Stimulated activated CD4-positive, alpha-beta T cell treated with anti-CD3 and anti-CD28 coated beads, TNF-alpha, amount 100 ng/mL, for 24 hours (primary cell): ENCODE measurements at regions not wholly inside any gene's neighbourhood (a gene's known extent, or its start where the extent isn't known, plus 50 kb on each side); places are given as distances from the start of the nearest gene placed in this dataset.
A peak's percentile ranks its signal among the peaks of the same experiment; 100 is the strongest.

Experiments
- DNase-seq, 3 experiments: peaks; one replicate each; pipeline ENCODE4 v3.0.0-alpha.2; 2020; ENCODE audit warnings: low read depth in 3 of 3

- no peak for DNase-seq
These were observed 111.9 kb upstream of the CALN1 start for GRCh38 chr7:72524037-72524436.

DNA sequence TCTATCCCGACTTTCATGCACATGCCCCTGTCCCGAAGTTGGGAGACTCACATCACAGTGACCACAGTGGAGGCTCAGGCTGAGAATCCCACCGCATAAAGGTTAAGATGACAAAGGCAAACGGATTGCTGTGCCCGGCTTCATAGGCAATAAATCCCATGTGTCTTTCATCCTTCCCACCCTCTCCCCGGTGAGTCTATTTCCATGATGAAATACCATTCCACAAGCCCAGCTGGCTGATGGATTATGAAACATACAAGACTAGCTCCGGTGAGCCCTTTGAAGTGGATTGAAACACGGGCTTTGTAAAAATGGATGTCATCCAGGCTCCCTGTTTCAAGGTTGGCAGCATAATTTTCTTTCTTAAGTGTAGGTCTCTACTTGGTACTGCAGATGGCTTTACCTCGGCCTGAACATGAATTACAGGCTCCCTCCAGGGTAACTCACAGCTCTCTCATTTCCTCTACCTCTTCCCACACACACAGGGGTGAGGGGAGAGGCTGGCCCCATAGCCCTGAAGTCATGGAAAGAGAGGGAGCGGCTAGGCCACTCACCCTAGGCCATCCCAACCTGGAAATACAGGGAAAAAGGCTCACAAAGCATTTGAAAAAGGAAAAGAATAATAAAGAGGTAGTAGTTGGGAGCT is 92.0 kb upstream of the CALN1 start:
- no peak for DNase-seq

GRCh38 chr7:72503644-72504043 is 91.5 kb upstream of the CALN1 start:
- DNase-seq, result no peak

- DNase-seq, result no peak
These were observed 82.7 kb upstream of the CALN1 start for GRCh38 chr7:72494807-72495206.

GRCh38 chr7:72493850-72494661 is 81.9 kb upstream of the CALN1 start:
- peak; percentile 15 to 42 (median 17) for DNase-seq

DNA sequence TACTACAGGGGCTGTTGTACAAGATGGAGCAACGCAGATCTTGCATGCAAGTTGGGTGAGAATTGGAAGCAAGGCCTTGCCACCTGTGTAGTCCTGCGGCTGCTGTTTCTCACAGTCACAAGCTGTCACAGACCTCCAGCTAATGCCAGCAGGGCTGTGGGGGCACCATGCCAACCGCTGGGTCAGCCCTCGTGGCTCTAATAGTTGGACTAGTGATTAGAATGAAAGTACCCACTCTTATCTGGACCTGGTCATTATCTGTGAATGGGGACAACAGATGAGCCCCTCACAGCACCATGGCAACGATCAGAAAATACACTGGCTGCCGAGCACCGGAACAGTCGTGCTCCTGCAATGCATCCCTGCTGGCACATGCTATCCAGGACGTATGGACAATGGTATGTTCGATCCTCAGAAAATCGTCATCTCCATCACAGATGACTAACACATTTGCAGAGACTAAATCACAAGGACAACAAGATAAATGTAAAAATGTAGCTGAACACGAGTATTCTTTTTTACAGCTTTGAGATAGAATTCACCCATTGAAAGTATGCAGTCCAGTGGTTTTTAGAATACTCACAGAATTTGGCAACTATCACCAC is 80.4 kb upstream of the CALN1 start:
- no peak for DNase-seq

GRCh38 chr7:72490301-72490700 is 78.2 kb upstream of the CALN1 start:
- no peak for DNase-seq

GRCh38 chr7:72481934-72482333 is 69.8 kb upstream of the CALN1 start:
- no peak for DNase-seq

DNA sequence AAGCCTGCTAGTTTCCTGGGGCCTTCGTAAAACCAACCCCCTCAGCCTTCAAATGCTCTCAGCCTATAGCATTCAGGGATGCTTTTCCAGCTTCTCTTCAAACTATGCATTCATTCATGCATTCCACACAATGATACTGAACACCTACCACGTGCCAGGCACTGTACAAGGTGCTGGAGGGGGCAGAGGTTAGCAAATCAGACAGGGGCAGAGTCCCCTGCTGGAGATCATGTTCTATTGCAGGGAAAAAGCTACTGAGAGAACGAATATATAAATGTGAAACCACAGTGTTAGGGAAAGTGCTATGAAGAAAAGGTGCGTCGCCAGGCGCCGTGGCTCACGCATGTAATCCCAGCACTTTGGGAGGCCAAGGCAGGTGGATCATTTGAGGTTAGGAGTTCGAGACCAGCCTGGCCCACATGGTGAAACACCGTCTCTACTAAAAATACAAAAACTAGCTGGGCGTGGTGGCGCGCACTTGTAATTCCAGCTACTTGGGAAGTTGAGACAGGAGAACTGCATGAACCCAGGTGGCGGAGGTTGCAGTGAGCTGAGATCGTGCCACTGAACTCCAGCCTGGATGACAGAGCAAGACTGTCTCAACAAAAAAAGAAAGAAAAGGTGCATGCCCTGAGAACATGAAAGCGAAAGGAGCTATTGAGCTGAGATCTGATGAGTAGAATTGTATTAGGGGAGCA is 64.6 kb upstream of the CALN1 start:
- no peak for DNase-seq

- DNase-seq, result no peak
These were observed 55.1 kb upstream of the CALN1 start for GRCh38 chr7:72467237-72467636.

DNA sequence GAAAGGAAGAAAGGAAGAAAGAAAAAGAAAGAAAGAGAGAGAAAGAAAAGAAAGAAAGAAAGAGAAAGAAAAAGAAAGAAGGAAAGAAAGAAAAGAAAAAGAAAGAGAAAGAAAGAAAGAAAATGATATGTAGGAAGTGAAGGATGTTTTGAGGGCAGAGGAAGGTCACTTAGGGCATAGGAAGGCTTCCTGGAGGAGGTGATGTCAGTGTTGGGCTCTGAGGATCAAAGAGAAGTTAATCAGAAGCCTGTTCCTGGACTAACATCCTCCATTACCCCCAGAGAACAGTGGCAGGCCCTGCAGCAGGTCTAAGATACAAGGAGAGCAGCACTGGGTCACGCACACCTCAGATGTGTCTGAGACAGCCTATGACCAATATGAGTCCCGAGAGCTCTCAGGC is 54.7 kb upstream of the CALN1 start:
- no peak for DNase-seq

DNA sequence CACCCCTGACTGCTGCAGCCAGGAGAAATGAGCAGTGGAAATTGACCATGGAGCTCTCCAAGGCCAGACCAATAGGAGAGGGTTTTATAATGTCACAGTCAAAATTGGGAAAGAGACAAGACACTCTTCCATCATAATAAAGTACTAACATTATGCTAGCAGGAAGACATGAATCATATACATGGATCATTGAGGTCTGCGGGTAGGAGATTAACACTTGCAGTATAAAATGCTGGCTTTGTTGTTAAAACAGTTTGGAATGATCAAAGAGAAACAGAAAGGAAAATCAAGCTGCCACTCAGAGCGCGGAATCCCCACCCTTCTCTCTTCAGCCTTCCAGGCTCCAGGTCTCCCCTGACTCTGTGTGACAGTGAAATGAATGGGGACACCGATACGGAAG is 53.4 kb upstream of the CALN1 start:
- no peak for DNase-seq

GRCh38 chr7:72462311-72462710 is 50.2 kb upstream of the CALN1 start:
- DNase-seq, result no peak
